ENCODE measurements at regions not wholly inside any gene's neighbourhood (a gene's known extent, or its start where the extent isn't known, plus 50 kb on each side); places are given as distances from the start of the nearest gene placed in this dataset.

DNA sequence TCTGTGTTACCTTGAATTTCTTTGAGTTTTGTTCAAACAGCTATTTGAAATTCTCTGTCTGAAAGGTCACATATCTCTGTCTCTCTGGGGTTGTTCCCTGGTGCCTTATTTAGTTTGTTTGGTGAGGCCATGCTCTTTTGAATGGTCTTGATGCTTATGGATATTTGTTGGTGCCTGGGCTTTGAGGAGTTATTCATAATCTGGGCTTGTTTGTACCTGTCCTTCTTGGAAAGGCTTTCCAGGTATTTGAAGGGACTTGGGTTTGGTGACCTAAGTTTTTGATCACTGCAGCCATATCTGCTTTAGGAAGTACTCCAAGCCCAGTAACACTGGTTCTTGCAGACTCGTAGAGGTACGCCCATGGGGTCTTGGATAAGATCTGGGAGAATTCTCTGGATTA, 63.3 kb upstream of the MAGI3 start:
- 58 to 61% methylated on average over 2 of the region's 2 CpGs for WGBS, 2 donors
- intact Hi-C loops (cut with DNase I), result no loop called here
- Histone ChIP-seq H3K36me3 (no peaks in the 10 kb centered on the region), H3K27ac (no peak overlapping the region), H3K4me1 (peaks cover 0 to 14% (median 0%) of the 10 kb centered on the region in 3 donors), H3K9me3 (no peaks in the 10 kb centered on the region), H3K27me3 (no peaks in the 10 kb centered on the region), H3K4me3 (no peak overlapping the region)
- no peak for DNase-seq
- TF ChIP-seq, protein P1, sequence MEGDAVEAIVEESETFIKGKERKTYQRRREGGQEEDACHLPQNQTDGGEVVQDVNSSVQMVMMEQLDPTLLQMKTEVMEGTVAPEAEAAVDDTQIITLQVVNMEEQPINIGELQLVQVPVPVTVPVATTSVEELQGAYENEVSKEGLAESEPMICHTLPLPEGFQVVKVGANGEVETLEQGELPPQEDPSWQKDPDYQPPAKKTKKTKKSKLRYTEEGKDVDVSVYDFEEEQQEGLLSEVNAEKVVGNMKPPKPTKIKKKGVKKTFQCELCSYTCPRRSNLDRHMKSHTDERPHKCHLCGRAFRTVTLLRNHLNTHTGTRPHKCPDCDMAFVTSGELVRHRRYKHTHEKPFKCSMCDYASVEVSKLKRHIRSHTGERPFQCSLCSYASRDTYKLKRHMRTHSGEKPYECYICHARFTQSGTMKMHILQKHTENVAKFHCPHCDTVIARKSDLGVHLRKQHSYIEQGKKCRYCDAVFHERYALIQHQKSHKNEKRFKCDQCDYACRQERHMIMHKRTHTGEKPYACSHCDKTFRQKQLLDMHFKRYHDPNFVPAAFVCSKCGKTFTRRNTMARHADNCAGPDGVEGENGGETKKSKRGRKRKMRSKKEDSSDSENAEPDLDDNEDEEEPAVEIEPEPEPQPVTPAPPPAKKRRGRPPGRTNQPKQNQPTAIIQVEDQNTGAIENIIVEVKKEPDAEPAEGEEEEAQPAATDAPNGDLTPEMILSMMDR (IDR thresholded peaks at IDR 0.05), result no peak
- no peak for TF ChIP-seq POLR2A (IDR thresholded peaks at IDR 0.05)

DNA sequence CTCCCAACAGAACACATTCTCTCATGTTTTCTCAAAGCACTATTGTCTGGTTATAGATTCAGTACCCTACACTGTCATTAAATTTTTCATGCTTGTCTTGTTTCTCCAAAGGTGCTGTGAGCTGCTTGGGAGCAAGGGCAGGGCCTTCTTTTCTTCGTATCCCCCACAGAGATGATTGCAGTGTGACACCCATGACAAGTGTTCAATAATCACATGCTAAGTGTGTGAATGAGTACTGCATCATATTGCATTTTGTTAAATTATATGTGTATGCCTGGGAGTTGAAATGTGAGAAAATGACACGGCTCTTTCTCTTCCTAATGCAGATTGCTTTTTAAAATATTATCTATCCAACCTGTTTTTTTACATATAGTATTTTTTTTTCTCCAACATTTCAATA, 57.3 kb upstream of the MAGI3 start:
- WGBS, 2 donors, result 82 to 86% methylated on average over 2 of the region's 2 CpGs
- no peak for DNase-seq
- H3K27me3 ChIP-seq, result no peaks in the 10 kb centered on the region
- TF ChIP-seq POLR2A (IDR thresholded peaks at IDR 0.05), result no peak
- TF ChIP-seq, protein P1 (IDR thresholded peaks at IDR 0.05), result no peak
- H3K4me3 ChIP-seq, result no peak overlapping the region
- no peak overlapping the region for H3K27ac ChIP-seq
- intact Hi-C loops (cut with DNase I), result no loop called here
- H3K9me3 ChIP-seq, result no peaks in the 10 kb centered on the region
- H3K36me3 ChIP-seq, result no peaks in the 10 kb centered on the region
- no peaks in the 10 kb centered on the region for H3K4me1 ChIP-seq

DNA sequence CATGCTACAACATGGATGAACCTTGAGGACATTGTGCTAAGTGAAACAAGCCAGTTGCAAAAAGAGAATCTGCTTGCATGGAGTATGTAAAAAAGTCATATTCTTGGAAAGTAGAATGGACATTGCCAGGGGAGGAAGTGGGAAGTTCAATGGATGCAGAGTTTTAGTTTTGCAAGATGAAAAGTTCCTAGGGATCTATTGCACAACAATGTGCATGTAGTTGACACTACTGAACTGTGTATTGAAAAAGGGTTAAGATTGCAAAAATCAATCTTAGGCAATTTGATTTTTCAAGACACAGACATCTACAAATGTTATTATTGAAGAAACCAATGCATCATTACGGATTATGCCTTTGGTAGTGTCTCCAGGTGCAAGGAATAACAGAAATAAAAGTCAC, 50.3 kb upstream of the MAGI3 start:
- no peaks in the 10 kb centered on the region for H3K4me1 ChIP-seq
- no peak overlapping the region for H3K27ac ChIP-seq
- TF ChIP-seq, protein P1 (IDR thresholded peaks at IDR 0.05), result no peak
- no peak for TF ChIP-seq POLR2A (IDR thresholded peaks at IDR 0.05)
- H3K4me3 ChIP-seq, result no peak overlapping the region
- no peaks in the 10 kb centered on the region for H3K9me3 ChIP-seq
- H3K27me3 ChIP-seq, result no peaks in the 10 kb centered on the region
- 76 to 85% methylated on average over 1 of the region's 1 CpG for WGBS, 2 donors
- intact Hi-C loops (cut with DNase I), result no loop called here
- DNase-seq, result no peak
- H3K36me3 ChIP-seq, result no peaks in the 10 kb centered on the region

Measured in esophagus squamous epithelium (tissue), 5 donors.